SK-N-SH (cell line): ENCODE measurements at regions not wholly inside any gene's neighbourhood (a gene's known extent, or its start where the extent isn't known, plus 50 kb on each side); places are given as distances from the start of the nearest gene placed in this dataset.

Experiments
- CTCF ChIA-PET: fragments of 300-600, 350-600 bp; formaldehyde crosslinking; extraction: SDS; loops from one replicate; lab custom pipeline; 2021; lab: Yijun Ruan, JAX
- POLR2A ChIA-PET: fragments of 350-600 bp; sonication (Branson Sonifier 250); formaldehyde crosslinking; extraction: SDS; loops from one replicate; lab custom pipeline; 2020; ENCODE audit warnings: antibody characterized with exemption, inconsistent platforms; lab: Yijun Ruan, JAX
- DNase-seq: peaks from one replicate; pipeline ENCODE4 v3.0.0; 2012
- H2AFZ ChIP-seq: fragments of 200-600 bp; sonication (generic); 2 replicates; pipeline ENCODE4 v1.8.1; 2016; ENCODE audit warnings: antibody characterized with exemption, mild to moderate bottlenecking, low read depth
- H3F3A ChIP-seq: fragments of 200-600 bp; sonication (generic); replicated peaks from 2 replicates; pipeline ENCODE3; 2016; ENCODE audit warnings: antibody characterized with exemption, mild to moderate bottlenecking; ENCODE audit not compliant: insufficient read depth
- H3K27ac ChIP-seq, 2 experiments: fragments of 200-500 bp in 1 of 2; fragments of 200-600 bp in 1 of 2; sonication (Bioruptor generic) in 1 of 2; sonication (generic), shearing (Covaris generic) in 1 of 2; 2 replicates each; pipeline versions ENCODE4 v1.5.1 to v1.6.1; 2014 to 2016; ENCODE audit warnings: low read depth in 2 of 2, inconsistent platforms in 1 of 2, low read length in 1 of 2, mild to moderate bottlenecking in 1 of 2, mixed read lengths in 1 of 2
- H3K27me3 ChIP-seq: fragments of 200-600 bp; sonication (generic), shearing (Covaris generic); 2 replicates; pipeline ENCODE4 v1.6.1; 2016; ENCODE audit warnings: mixed run types; ENCODE audit not compliant: insufficient read depth
- H3K36me3 ChIP-seq, 2 experiments: fragments of 200-500 bp in 1 of 2; fragments of 200-600 bp in 1 of 2; sonication (Bioruptor generic) in 1 of 2; sonication (generic) in 1 of 2; replicated peaks in 1 of 2; 2 replicates each; pipeline versions ENCODE3 to v1.5.1; 2014 to 2016; ENCODE audit warnings: low read length in 1 of 2, mild to moderate bottlenecking in 1 of 2; ENCODE audit not compliant: insufficient read depth in 2 of 2, control insufficient read depth in 1 of 2
- H3K4me1 ChIP-seq, 2 experiments: fragments of 200-500 bp in 1 of 2; fragments of 200-600 bp in 1 of 2; sonication (Bioruptor generic) in 1 of 2; sonication (generic), shearing (Covaris generic) in 1 of 2; 2 replicates each; pipeline versions ENCODE4 v1.5.1 to v1.6.1; 2014 to 2016; ENCODE audit warnings: low read depth in 1 of 2, low read length in 1 of 2, mixed run types in 1 of 2; ENCODE audit not compliant: insufficient read depth in 2 of 2, control insufficient read depth in 1 of 2
- H3K4me2 ChIP-seq: fragments of 200-600 bp; sonication (generic), shearing (Covaris generic); 2 replicates; pipeline ENCODE4 v1.6.1; 2017; ENCODE audit warnings: mixed run types
- H3K4me3 ChIP-seq, 2 experiments: fragments of 200-500 bp in 1 of 2; fragments of 200-600 bp in 1 of 2; sonication (Bioruptor generic) in 1 of 2; sonication (generic), shearing (Covaris generic) in 1 of 2; 2 replicates each; pipeline versions ENCODE4 v1.5.1 to v1.8.1; 2014 to 2016; ENCODE audit warnings: low read depth in 2 of 2, inconsistent platforms in 1 of 2, low read length in 1 of 2, mild to moderate bottlenecking in 1 of 2, mixed read lengths in 1 of 2, moderate library complexity in 1 of 2
- H3K79me2 ChIP-seq: fragments of 200-600 bp; sonication (generic); 2 replicates; pipeline ENCODE4 v1.8.1; 2017; ENCODE audit warnings: mild to moderate bottlenecking; ENCODE audit not compliant: insufficient read depth
- H3K9ac ChIP-seq: fragments of 200-600 bp; sonication (generic); 2 replicates; pipeline ENCODE4 v1.6.1; 2017; ENCODE audit warnings: mixed run types
- H3K9me2 ChIP-seq: fragments of 200-600 bp; sonication (generic); 2 replicates; pipeline ENCODE4 v1.6.1; 2017; ENCODE audit warnings: mixed run types
- H3K9me3 ChIP-seq: fragments of 200-600 bp; sonication (generic); 2 replicates; pipeline ENCODE4 v1.6.1; 2017; ENCODE audit warnings: mixed run types, mild to moderate bottlenecking, moderate library complexity
- H4K20me1 ChIP-seq: fragments of 200-600 bp; sonication (generic); 2 replicates; pipeline ENCODE4 v1.6.1; 2017; ENCODE audit warnings: mild to moderate bottlenecking, mixed run types; ENCODE audit not compliant: insufficient read depth
- GATA2 ChIP-seq: sonication (generic); formaldehyde crosslinking; IDR thresholded peaks from 2 replicates; pipeline ENCODE4 v1.5.0; 2020; ENCODE audit warnings: mild to moderate bottlenecking, missing genetic modification reagents
- NFIC ChIP-seq: IDR thresholded peaks from 2 replicates; pipeline ENCODE4 v1.4.0; 2012; ENCODE audit warnings: borderline replicate concordance
- POLR2AphosphoS5 ChIP-seq: IDR thresholded peaks from 2 replicates; pipeline ENCODE4 v1.6.1; 2012; ENCODE audit warnings: low read depth, low read length
- RAD21 ChIP-seq: IDR thresholded peaks from 2 replicates; pipeline ENCODE4 v1.6.1; 2012; ENCODE audit warnings: mild to moderate bottlenecking, low read length
- TCF12 ChIP-seq: IDR thresholded peaks from 2 replicates; pipeline ENCODE4 v1.4.0; 2012
- ZBTB33 ChIP-seq: IDR thresholded peaks from 2 replicates; pipeline ENCODE4 v1.4.0; 2012; ENCODE audit warnings: low read depth, borderline replicate concordance
- WGBS: methylation state at CpG from one replicate; pipeline ENCODE4 v1.1.6; 2017; ENCODE audit warnings: low lambda C conversion rate; 5-methylcytosine and 5-hydroxymethylcytosine counted together
- TF ChIP-seq, protein P1 (sequence below): IDR thresholded peaks from 2 replicates; pipeline ENCODE4 v1.4.0; 2012; ENCODE audit warnings: low read depth, borderline replicate concordance
- TF ChIP-seq, protein P2 (sequence below): fragments of 200-600 bp; sonication (generic); IDR thresholded peaks from 2 replicates; pipeline ENCODE4 v1.6.1; 2017; ENCODE audit warnings: antibody characterized with exemption, mild to moderate bottlenecking, moderate library complexity

DNA sequence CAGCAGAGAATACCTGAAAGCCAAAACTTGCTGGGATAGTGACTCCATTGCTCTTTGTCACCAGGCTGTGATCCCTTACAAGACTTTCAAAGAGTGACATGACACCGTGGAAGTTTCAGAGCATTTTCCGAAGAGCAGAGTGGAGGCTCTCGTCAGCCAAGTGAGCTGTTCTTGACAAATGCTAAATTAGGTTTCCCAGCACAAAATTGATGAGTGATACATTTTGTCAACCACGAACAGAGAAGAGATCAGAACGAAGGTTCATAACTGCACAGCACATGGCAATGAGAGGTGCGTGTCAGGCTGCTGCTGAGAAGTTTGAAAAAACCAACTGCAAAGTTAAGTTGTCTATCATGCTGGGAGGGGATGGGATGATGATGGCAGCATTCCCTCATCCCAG lies 184.4 kb upstream of the C1orf174 start:
- no peak overlapping the region for H3K4me2 ChIP-seq
- no peak overlapping the region for H3K9ac ChIP-seq
- ChIA-PET CTCF (no interaction called here), POLR2A (no interaction called here)
- 22% methylated on average over 6 of the region's 6 CpGs for WGBS
- H4K20me1 ChIP-seq, result no peaks in the 10 kb centered on the region
- no peak overlapping the region for H3K4me3 ChIP-seq
- no peaks in the 10 kb centered on the region for H3K36me3 ChIP-seq
- H3K4me1 ChIP-seq, result no peaks in the 10 kb centered on the region; a peak in 1 of 4 replicates
- no peaks in the 10 kb centered on the region for H3K9me3 ChIP-seq
- H2AFZ ChIP-seq, result no peak overlapping the region
- no peak for DNase-seq
- no peaks in the 10 kb centered on the region for H3K79me2 ChIP-seq
- H3K27ac ChIP-seq, result no peak overlapping the region
- H3K27me3 ChIP-seq, result no peaks in the 10 kb centered on the region
- H3K9me2 ChIP-seq, result no peaks in the 10 kb centered on the region
- TF ChIP-seq NFIC, result no peak
- TF ChIP-seq, protein P1, sequence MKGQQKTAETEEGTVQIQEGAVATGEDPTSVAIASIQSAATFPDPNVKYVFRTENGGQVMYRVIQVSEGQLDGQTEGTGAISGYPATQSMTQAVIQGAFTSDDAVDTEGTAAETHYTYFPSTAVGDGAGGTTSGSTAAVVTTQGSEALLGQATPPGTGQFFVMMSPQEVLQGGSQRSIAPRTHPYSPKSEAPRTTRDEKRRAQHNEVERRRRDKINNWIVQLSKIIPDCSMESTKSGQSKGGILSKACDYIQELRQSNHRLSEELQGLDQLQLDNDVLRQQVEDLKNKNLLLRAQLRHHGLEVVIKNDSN, result no peak
- TF ChIP-seq GATA2 (CRISPR knock-in tag), result no peak
- TF ChIP-seq, protein P2, sequence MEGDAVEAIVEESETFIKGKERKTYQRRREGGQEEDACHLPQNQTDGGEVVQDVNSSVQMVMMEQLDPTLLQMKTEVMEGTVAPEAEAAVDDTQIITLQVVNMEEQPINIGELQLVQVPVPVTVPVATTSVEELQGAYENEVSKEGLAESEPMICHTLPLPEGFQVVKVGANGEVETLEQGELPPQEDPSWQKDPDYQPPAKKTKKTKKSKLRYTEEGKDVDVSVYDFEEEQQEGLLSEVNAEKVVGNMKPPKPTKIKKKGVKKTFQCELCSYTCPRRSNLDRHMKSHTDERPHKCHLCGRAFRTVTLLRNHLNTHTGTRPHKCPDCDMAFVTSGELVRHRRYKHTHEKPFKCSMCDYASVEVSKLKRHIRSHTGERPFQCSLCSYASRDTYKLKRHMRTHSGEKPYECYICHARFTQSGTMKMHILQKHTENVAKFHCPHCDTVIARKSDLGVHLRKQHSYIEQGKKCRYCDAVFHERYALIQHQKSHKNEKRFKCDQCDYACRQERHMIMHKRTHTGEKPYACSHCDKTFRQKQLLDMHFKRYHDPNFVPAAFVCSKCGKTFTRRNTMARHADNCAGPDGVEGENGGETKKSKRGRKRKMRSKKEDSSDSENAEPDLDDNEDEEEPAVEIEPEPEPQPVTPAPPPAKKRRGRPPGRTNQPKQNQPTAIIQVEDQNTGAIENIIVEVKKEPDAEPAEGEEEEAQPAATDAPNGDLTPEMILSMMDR, result no peak
- no peak for TF ChIP-seq RAD21
- TF ChIP-seq ZBTB33, result no peak
- no peak for TF ChIP-seq POLR2AphosphoS5
- no peak for TF ChIP-seq TCF12
- TF ChIP-seq, all 33 proteins: peak for 0
- H3F3A ChIP-seq, result no peaks in the 10 kb centered on the region

DNA sequence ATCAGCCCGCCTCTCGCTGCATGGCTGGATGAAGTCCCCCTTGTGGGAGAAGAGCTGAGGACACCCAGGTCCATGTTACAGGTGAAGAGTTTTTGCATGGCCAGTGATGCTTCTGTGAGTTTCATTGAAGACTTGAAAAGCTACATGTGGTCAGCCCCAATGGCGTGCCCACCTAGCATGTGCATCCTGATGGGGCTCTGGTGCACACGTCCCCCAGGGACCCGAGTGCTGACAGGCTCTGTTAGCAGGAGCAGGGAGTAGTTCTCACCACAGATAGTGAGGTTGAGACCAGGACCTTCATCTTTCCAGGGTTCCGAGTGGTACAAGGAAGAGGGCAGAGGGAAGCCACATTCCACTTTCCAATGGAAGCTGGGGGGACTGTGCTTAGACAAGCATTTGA lies 184.8 kb upstream of the C1orf174 start:
- DNase-seq, result no peak
- POLR2A ChIA-PET, result no interaction called here
- Histone ChIP-seq H3K27me3 (no peaks in the 10 kb centered on the region), H3K4me1 (no peaks in the 10 kb centered on the region; a peak in 1 of 4 replicates), H2AFZ (no peak overlapping the region), H3F3A (no peaks in the 10 kb centered on the region), H3K9me2 (no peaks in the 10 kb centered on the region), H3K27ac (no peak overlapping the region), H3K4me3 (no peak overlapping the region), H3K9me3 (no peaks in the 10 kb centered on the region), H3K36me3 (no peaks in the 10 kb centered on the region), H3K9ac (no peak overlapping the region), H3K4me2 (no peak overlapping the region), H4K20me1 (no peaks in the 10 kb centered on the region), H3K79me2 (no peaks in the 10 kb centered on the region)
- CTCF ChIA-PET, result interaction anchor here (1.2 kb wide), 1 partner anchor 13 kb away, joined by 3 read pairs; no protein-coding TSS in a partner anchor
- TF ChIP-seq ZBTB33, result no peak
- TF ChIP-seq, protein P2, result no peak
- 22% methylated on average over 5 of the region's 6 CpGs for WGBS
